Lung (tissue), 11 donors: ENCODE measurements at regions not wholly inside any gene's neighbourhood (a gene's known extent, or its start where the extent isn't known, plus 50 kb on each side); places are given as distances from the start of the nearest gene placed in this dataset.

ENCODE experiments used
- ATAC-seq: fragments of 200-7000 bp; cut with Tn5 transposase; one replicate; pipeline ENCODE4 v1.9.1; 2020; ENCODE audit warnings: moderate number of reproducible peaks; ENCODE audit not compliant: insufficient read depth, low FRiP score
- DNase-seq, 3 donors: peaks; one replicate each; pipeline ENCODE4 v3.0.0-alpha.2; 2013 to 2017
- H3K27ac ChIP-seq, 2 donors: one replicate each; pipeline ENCODE4 v1.5.1; 2013; ENCODE audit warnings: mild to moderate bottlenecking in 2 of 2, moderate library complexity in 2 of 2, control low read depth in 1 of 2, inconsistent platforms in 1 of 2, low read depth in 1 of 2, low read length in 1 of 2
- H3K27me3 ChIP-seq, 3 donors: one replicate each; pipeline ENCODE4 v1.5.1; 2013; ENCODE audit warnings: low read length in 2 of 3; ENCODE audit not compliant: control insufficient read depth in 3 of 3, insufficient read depth in 3 of 3
- H3K36me3 ChIP-seq, 4 donors: one replicate each; pipeline ENCODE4 v1.5.1; 2013; ENCODE audit warnings: low read length in 4 of 4, mild to moderate bottlenecking in 1 of 4, moderate library complexity in 1 of 4; ENCODE audit not compliant: control insufficient read depth in 4 of 4, insufficient read depth in 4 of 4
- H3K4me1 ChIP-seq, 5 donors: one replicate each; pipeline ENCODE4 v1.5.1; 2013; ENCODE audit warnings: low read length in 5 of 5, mild to moderate bottlenecking in 2 of 5, moderate library complexity in 1 of 5; ENCODE audit not compliant: control insufficient read depth in 5 of 5, insufficient read depth in 5 of 5
- H3K4me3 ChIP-seq: one replicate; pipeline ENCODE4 v1.5.1; 2013; ENCODE audit warnings: mild to moderate bottlenecking, control low read depth, moderate library complexity
- H3K9ac ChIP-seq, 2 donors: one replicate each; pipeline ENCODE4 v1.5.1; 2013; ENCODE audit warnings: low read length in 2 of 2, control low read depth in 1 of 2; ENCODE audit not compliant: insufficient read depth in 1 of 2
- H3K9me3 ChIP-seq, 4 donors: one replicate each; pipeline ENCODE4 v1.5.1; 2013; ENCODE audit warnings: low read length in 3 of 4, mild to moderate bottlenecking in 1 of 4, moderate library complexity in 1 of 4; ENCODE audit not compliant: control insufficient read depth in 4 of 4, insufficient read depth in 3 of 4
- CTCF ChIP-seq: IDR thresholded peaks from 2 replicates; pipeline ENCODE4 v1.5.1; 2012; ENCODE audit warnings: mild to moderate bottlenecking; ENCODE audit errors: control extremely low read depth, extremely low read depth
- WGBS, 2 donors: extraction: QIAGEN DNeasy Blood & Tissue Kit; methylation state at CpG; one replicate each; pipeline ENCODE4 v1.1.7; 2013; 5-methylcytosine and 5-hydroxymethylcytosine counted together
- donor health status: control.
- donor health status: control.
- donor health status: Bipolar disorder and iron deficiency.
- donor health status: healthy.
- donor health status: DM: yes; HTN: yes; CAD: no.

- no peaks in the 10 kb centered on the region for H3K9me3 ChIP-seq
- no peak overlapping the region for H3K27ac ChIP-seq
- no peaks in the 10 kb centered on the region for H3K36me3 ChIP-seq
- DNase-seq (no peak), ATAC-seq (no peak)
- no peaks in the 10 kb centered on the region for H3K27me3 ChIP-seq
- no peak overlapping the region for H3K9ac ChIP-seq
- no peak overlapping the region for H3K4me3 ChIP-seq
- WGBS, 2 donors, result 85 to 87% methylated on average over 2 of the region's 2 CpGs
- no peaks in the 10 kb centered on the region for H3K4me1 ChIP-seq
- TF ChIP-seq CTCF, result no peak
These were observed 593.8 kb upstream of the GBE1 start for GRCh38 chr3:82355228-82355627.

GRCh38 chr3:82354228-82354627, 592.8 kb upstream of the GBE1 start:
- Histone ChIP-seq H3K27ac (no peak overlapping the region), H3K27me3 (no peaks in the 10 kb centered on the region), H3K4me1 (no peaks in the 10 kb centered on the region), H3K36me3 (no peaks in the 10 kb centered on the region), H3K9me3 (no peaks in the 10 kb centered on the region), H3K9ac (no peak overlapping the region), H3K4me3 (no peak overlapping the region)
- TF ChIP-seq CTCF, result no peak
- WGBS, 2 donors, result 69 to 74% methylated on average over 4 of the region's 4 CpGs
- DNase-seq (peak in 2 of 3 donors; percentile 1 to 3), ATAC-seq (no peak)

GRCh38 chr3:82353306-82354171, 592.1 kb upstream of the GBE1 start:
- no peak overlapping the region for H3K4me3 ChIP-seq
- H3K36me3 ChIP-seq, result no peaks in the 10 kb centered on the region
- DNase-seq, result peak; percentile 12 to 61 (median 47)
- TF ChIP-seq CTCF, result no peak
- H3K9ac ChIP-seq, result no peak overlapping the region
- no peaks in the 10 kb centered on the region for H3K9me3 ChIP-seq
- H3K27me3 ChIP-seq, result no peaks in the 10 kb centered on the region
- WGBS, 2 donors, result 61 to 73% methylated on average over 6 of the region's 6 CpGs
- no peaks in the 10 kb centered on the region for H3K4me1 ChIP-seq
- ATAC-seq, result no peak
- no peak overlapping the region for H3K27ac ChIP-seq
